Mesenchymal stem cell (in vitro differentiated cells and primary cell): ENCODE measurements at regions not wholly inside any gene's neighbourhood (a gene's known extent, or its start where the extent isn't known, plus 50 kb on each side); places are given as distances from the start of the nearest gene placed in this dataset.

Source experiments
- DNase-seq: peaks from one replicate; pipeline ENCODE4 v3.0.0-alpha.2; 2013
- H2AFZ ChIP-seq: one replicate; pipeline ENCODE4 v1.6.1; 2013; ENCODE audit warnings: low read depth, mild to moderate bottlenecking, control low read depth, inconsistent platforms, low read length, moderate library complexity
- H2AK5ac ChIP-seq: 2 replicates; pipeline ENCODE4 v1.6.1; 2013; ENCODE audit warnings: low read length, moderate library complexity, mild to moderate bottlenecking, inconsistent platforms; ENCODE audit not compliant: severe bottlenecking
- H2BK120ac ChIP-seq: one replicate; pipeline ENCODE4 v1.6.1; 2013; ENCODE audit warnings: low read depth, mild to moderate bottlenecking, inconsistent platforms, low read length, moderate library complexity
- H2BK12ac ChIP-seq, 2 experiments: one replicate each; pipeline ENCODE4 v1.6.1; 2013; ENCODE audit warnings: inconsistent platforms in 2 of 2, low read length in 2 of 2, mild to moderate bottlenecking in 2 of 2, moderate library complexity in 2 of 2, control low read depth in 1 of 2
- H2BK15ac ChIP-seq: one replicate; pipeline ENCODE4 v1.6.1; 2013; ENCODE audit warnings: mild to moderate bottlenecking, low read depth, inconsistent platforms; ENCODE audit not compliant: poor library complexity, severe bottlenecking
- H2BK5ac ChIP-seq: 2 replicates; pipeline ENCODE4 v1.6.1; 2013; ENCODE audit warnings: low read depth, mild to moderate bottlenecking, low read length, control low read depth, inconsistent platforms; ENCODE audit not compliant: poor library complexity, severe bottlenecking
- H3K14ac ChIP-seq, 2 experiments: one replicate each; pipeline ENCODE4 v1.6.1; 2013; ENCODE audit warnings: inconsistent platforms in 2 of 2, low read length in 2 of 2, control low read depth in 1 of 2, mild to moderate bottlenecking in 1 of 2, moderate library complexity in 1 of 2
- H3K18ac ChIP-seq, 2 experiments: one replicate each; pipeline ENCODE4 v1.6.1; 2013; ENCODE audit warnings: inconsistent platforms in 2 of 2, low read length in 2 of 2, control low read depth in 1 of 2, low read depth in 1 of 2, mild to moderate bottlenecking in 1 of 2
- H3K23ac ChIP-seq, 2 experiments: one replicate each; pipeline ENCODE4 v1.6.1; 2013; ENCODE audit warnings: inconsistent platforms in 2 of 2, low read length in 2 of 2, mild to moderate bottlenecking in 2 of 2, moderate library complexity in 2 of 2, control low read depth in 1 of 2
- H3K27ac ChIP-seq: 2 replicates; pipeline ENCODE4 v1.5.1; 2013; ENCODE audit warnings: mild to moderate bottlenecking, moderate library complexity, low read length, control low read depth, inconsistent platforms; ENCODE audit not compliant: poor library complexity, severe bottlenecking
- H3K27me3 ChIP-seq, 2 experiments: 2 replicates each; pipeline versions ENCODE4 v1.6.1 to v1.7.0; 2013; ENCODE audit warnings: low read length in 2 of 2, mild to moderate bottlenecking in 2 of 2, moderate library complexity in 2 of 2, control low read depth in 1 of 2, inconsistent platforms in 1 of 2; ENCODE audit not compliant: control insufficient read depth in 1 of 2, insufficient read depth in 1 of 2
- H3K36me3 ChIP-seq, 2 experiments: 2 replicates each; pipeline versions ENCODE4 v1.6.1 to v1.7.0; 2013; ENCODE audit warnings: low read length in 2 of 2, control low read depth in 1 of 2, inconsistent platforms in 1 of 2, low read depth in 1 of 2, mild to moderate bottlenecking in 1 of 2; ENCODE audit not compliant: insufficient read depth in 2 of 2, control insufficient read depth in 1 of 2
- H3K4ac ChIP-seq, 2 experiments: one replicate each; pipeline ENCODE4 v1.6.1; 2013; ENCODE audit warnings: inconsistent platforms in 2 of 2, low read length in 2 of 2, mild to moderate bottlenecking in 2 of 2, moderate library complexity in 2 of 2, control low read depth in 1 of 2, low read depth in 1 of 2
- H3K4me1 ChIP-seq: 2 replicates; pipeline ENCODE4 v1.6.1; 2013; ENCODE audit warnings: low read depth, low read length, control low read depth; ENCODE audit not compliant: control insufficient read depth, insufficient read depth
- H3K4me2 ChIP-seq: 2 replicates; pipeline ENCODE4 v1.6.1; 2013; ENCODE audit warnings: low read length, mild to moderate bottlenecking, inconsistent platforms; ENCODE audit not compliant: poor library complexity, severe bottlenecking
- H3K4me3 ChIP-seq, 2 experiments: 2 replicates each; pipeline versions ENCODE4 v1.5.1 to v1.7.0; 2013; ENCODE audit warnings: low read length in 2 of 2, mild to moderate bottlenecking in 2 of 2, control low read depth in 1 of 2, low read depth in 1 of 2; ENCODE audit not compliant: insufficient read depth in 1 of 2
- H3K79me1 ChIP-seq: replicated peaks from 2 replicates; pipeline ENCODE4 v1.6.1; 2013; ENCODE audit warnings: mild to moderate bottlenecking, control low read depth, low read length, inconsistent platforms; ENCODE audit not compliant: poor library complexity, severe bottlenecking
- H3K9ac ChIP-seq: 2 replicates; pipeline ENCODE4 v1.7.0; 2013; ENCODE audit warnings: mild to moderate bottlenecking, low read length, moderate library complexity
- H3K9me3 ChIP-seq: 2 replicates; pipeline ENCODE4 v1.7.0; 2013; ENCODE audit warnings: mild to moderate bottlenecking, low read length; ENCODE audit not compliant: control insufficient read depth
- H4K8ac ChIP-seq: one replicate; pipeline ENCODE4 v1.6.1; 2013; ENCODE audit warnings: inconsistent platforms, mild to moderate bottlenecking, low read length, moderate library complexity
- H4K91ac ChIP-seq: one replicate; pipeline ENCODE4 v1.6.1; 2013; ENCODE audit warnings: mild to moderate bottlenecking, low read length, inconsistent platforms
- WGBS: methylation state at CpG from one replicate; pipeline ENCODE4 v1.1.7; 2013; ENCODE audit warnings: mixed read lengths; 5-methylcytosine and 5-hydroxymethylcytosine counted together

- H2BK15ac ChIP-seq, result no peak overlapping the region
- WGBS, result 90% methylated on average over 4 of the region's 4 CpGs
These were observed 338.8 kb downstream of the MYCN start for GRCh38 chr2:16279201-16279570.

GRCh38 chr2:16278421-16279200 lies 338.3 kb downstream of the MYCN start:
- DNase-seq, result no peak
- no peak overlapping the region for H3K4me2 ChIP-seq
- no peak overlapping the region for H2BK15ac ChIP-seq
- H2AFZ ChIP-seq, result no peak overlapping the region
- H3K4ac ChIP-seq, result no peak overlapping the region
- no peak overlapping the region for H2AK5ac ChIP-seq
- no peak overlapping the region for H3K4me3 ChIP-seq
- peaks cover 0 to 3% of the 10 kb centered on the region in 2 experiments for H3K27me3 ChIP-seq
- H3K36me3 ChIP-seq, result no peaks in the 10 kb centered on the region
- no peak overlapping the region for H2BK120ac ChIP-seq
- H4K8ac ChIP-seq, result no peak overlapping the region
- H3K4me1 ChIP-seq, result no peaks in the 10 kb centered on the region
- H3K27ac ChIP-seq, result no peak overlapping the region
- H3K14ac ChIP-seq, result no peak overlapping the region
- no peak overlapping the region for H3K9ac ChIP-seq
- no peaks in the 10 kb centered on the region for H3K79me1 ChIP-seq
- H3K23ac ChIP-seq, result no peak overlapping the region
- no peak overlapping the region for H4K91ac ChIP-seq
- no peak overlapping the region for H2BK5ac ChIP-seq
- no peaks in the 10 kb centered on the region for H3K9me3 ChIP-seq
- no peak overlapping the region for H3K18ac ChIP-seq
- WGBS, result 98% methylated on average over 5 of the region's 8 CpGs
- H2BK12ac ChIP-seq, result no peak overlapping the region

More at GRCh38 chr2:16279201-16279570, 338.8 kb downstream of the MYCN start:
- no peak overlapping the region for H4K8ac ChIP-seq
- H4K91ac ChIP-seq, result no peak overlapping the region
- no peak overlapping the region for H2AFZ ChIP-seq
- no peak overlapping the region for H2BK12ac ChIP-seq
- H3K36me3 ChIP-seq, result no peaks in the 10 kb centered on the region
- no peak overlapping the region for H2BK120ac ChIP-seq
- H3K14ac ChIP-seq, result no peak overlapping the region
- no peaks in the 10 kb centered on the region for H3K4me1 ChIP-seq
- no peak overlapping the region for H3K4ac ChIP-seq
- no peak overlapping the region for H3K27ac ChIP-seq
- H3K27me3 ChIP-seq, result peaks cover 0 to 3% of the 10 kb centered on the region in 2 experiments
- H3K18ac ChIP-seq, result no peak overlapping the region
- no peak overlapping the region for H3K23ac ChIP-seq
- DNase-seq, result no peak
- no peak overlapping the region for H3K4me3 ChIP-seq
- H2BK5ac ChIP-seq, result no peak overlapping the region
- H3K9me3 ChIP-seq, result no peaks in the 10 kb centered on the region
- H3K4me2 ChIP-seq, result no peak overlapping the region
- H2AK5ac ChIP-seq, result no peak overlapping the region
- H3K9ac ChIP-seq, result no peak overlapping the region
- no peaks in the 10 kb centered on the region for H3K79me1 ChIP-seq

- H3K18ac ChIP-seq, result no peak overlapping the region
- H3K4me2 ChIP-seq, result no peak overlapping the region
- no peak overlapping the region for H2BK12ac ChIP-seq
- no peaks in the 10 kb centered on the region for H3K4me1 ChIP-seq
- H3K4ac ChIP-seq, result no peak overlapping the region
- no peak overlapping the region for H3K4me3 ChIP-seq
- H2BK120ac ChIP-seq, result no peak overlapping the region
- no peak overlapping the region for H3K27ac ChIP-seq
- no peaks in the 10 kb centered on the region for H3K27me3 ChIP-seq
- no peak overlapping the region for H4K91ac ChIP-seq
- WGBS, result 92% methylated on average over 2 of the region's 2 CpGs
- H2BK5ac ChIP-seq, result no peak overlapping the region
- H3K9me3 ChIP-seq, result no peaks in the 10 kb centered on the region
- H3K9ac ChIP-seq, result no peak overlapping the region
- no peak overlapping the region for H3K23ac ChIP-seq
- no peak overlapping the region for H2BK15ac ChIP-seq
- H3K79me1 ChIP-seq, result no peaks in the 10 kb centered on the region
- H3K36me3 ChIP-seq, result no peaks in the 10 kb centered on the region
- H4K8ac ChIP-seq, result no peak overlapping the region
- H3K14ac ChIP-seq, result no peak overlapping the region
- no peak overlapping the region for H2AFZ ChIP-seq
- H2AK5ac ChIP-seq, result no peak overlapping the region
- no peak for DNase-seq
These were observed 336.8 kb downstream of the MYCN start for GRCh38 chr2:16277117-16277516.

GRCh38 chr2:16275661-16276060 lies 335.3 kb downstream of the MYCN start:
- no peak overlapping the region for H4K91ac ChIP-seq
- no peak overlapping the region for H3K4me3 ChIP-seq
- H2AFZ ChIP-seq, result no peak overlapping the region
- H2BK12ac ChIP-seq, result no peak overlapping the region
- H3K27me3 ChIP-seq, result no peaks in the 10 kb centered on the region
- H2BK120ac ChIP-seq, result no peak overlapping the region
- H3K79me1 ChIP-seq, result no peaks in the 10 kb centered on the region
- H3K4me1 ChIP-seq, result no peaks in the 10 kb centered on the region
- H3K14ac ChIP-seq, result no peak overlapping the region
- H4K8ac ChIP-seq, result no peak overlapping the region
- H3K4ac ChIP-seq, result no peak overlapping the region
- no peak overlapping the region for H3K27ac ChIP-seq
- no peak overlapping the region for H2AK5ac ChIP-seq
- WGBS, result 74% methylated on average over 4 of the region's 4 CpGs
- H3K36me3 ChIP-seq, result no peaks in the 10 kb centered on the region
- no peak overlapping the region for H3K9ac ChIP-seq
- H3K9me3 ChIP-seq, result no peaks in the 10 kb centered on the region
- no peak overlapping the region for H3K4me2 ChIP-seq
- H3K23ac ChIP-seq, result no peak overlapping the region
- no peak overlapping the region for H2BK15ac ChIP-seq
- no peak for DNase-seq
- H2BK5ac ChIP-seq, result no peak overlapping the region
- no peak overlapping the region for H3K18ac ChIP-seq
